GM11168 (cell line): ENCODE measurements at regions not wholly inside any gene's neighbourhood (a gene's known extent, or its start where the extent isn't known, plus 50 kb on each side); places are given as distances from the start of the nearest gene placed in this dataset.
"Not testable (repeated sequence)": the region's sequence is repeated elsewhere in the genome, so short reads cannot be mapped to it uniquely, and the experiment has no call there.

Source experiments
- in situ Hi-C: fragments of 300-500 bp; cut with MboI; formaldehyde crosslinking; loops from one replicate; pipeline ENCODE4 v1.12.0; 2022; ENCODE audit warnings: low sequenced_read_pairs; ENCODE audit not compliant: unreplicated experiment

DNA sequence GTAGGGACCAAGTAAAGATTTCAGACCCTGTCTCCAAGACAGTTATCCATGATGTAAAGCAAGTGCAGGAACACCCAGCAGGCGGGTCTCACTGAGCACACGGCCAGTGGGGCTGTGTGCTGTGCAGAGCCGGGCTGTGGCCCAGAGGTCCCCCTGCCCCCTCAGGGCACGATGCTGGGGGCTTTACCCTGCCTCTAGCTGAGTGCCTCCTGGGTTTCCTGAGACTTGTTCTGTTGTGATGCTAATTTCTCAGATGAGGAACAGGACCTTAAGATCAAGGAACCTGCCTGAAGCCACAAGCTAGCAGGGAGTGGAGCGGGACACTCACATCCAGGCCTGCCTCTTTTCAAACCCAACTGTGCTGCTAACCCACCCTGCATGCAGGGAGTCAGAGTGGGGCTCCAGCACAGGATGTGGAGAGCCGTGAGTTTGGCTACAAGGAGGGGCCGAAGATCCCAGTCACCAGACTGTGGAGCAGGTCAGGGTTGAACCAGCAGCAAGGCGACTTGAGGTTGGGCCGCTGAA, 76.1 kb upstream of the LYZL2 start:
- in situ Hi-C loops = no loop called here

DNA sequence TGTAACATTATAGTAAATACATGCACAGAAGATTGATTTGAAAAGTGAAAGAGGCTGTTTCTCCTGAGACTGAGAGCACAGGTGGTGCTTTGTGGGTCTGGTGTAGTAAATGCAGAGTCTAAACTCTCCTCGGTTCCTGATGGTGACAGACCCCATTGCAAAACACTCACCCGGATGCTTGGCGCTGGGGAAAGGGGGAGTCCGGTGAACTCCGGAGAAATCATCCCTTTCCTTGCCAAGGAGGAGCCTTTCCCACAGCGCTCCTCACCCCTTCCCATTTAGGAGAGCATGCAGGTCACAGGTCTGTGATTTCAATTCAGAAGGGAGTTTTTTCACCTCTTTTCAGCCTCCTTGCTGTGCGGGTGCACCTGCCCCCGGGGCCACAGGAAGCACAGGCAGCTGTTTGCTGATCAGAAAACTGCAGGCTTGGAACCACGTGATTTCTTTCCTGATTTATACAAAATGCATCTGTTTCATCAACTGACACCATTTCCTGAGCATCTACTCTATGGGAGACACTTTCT, 75.6 kb upstream of the LYZL2 start:
- in situ Hi-C loops = no loop called here

- in situ Hi-C loops = not testable (repeated sequence)
Observed at GRCh38 chr10:30704601-30705100, 75.1 kb upstream of the LYZL2 start.

DNA sequence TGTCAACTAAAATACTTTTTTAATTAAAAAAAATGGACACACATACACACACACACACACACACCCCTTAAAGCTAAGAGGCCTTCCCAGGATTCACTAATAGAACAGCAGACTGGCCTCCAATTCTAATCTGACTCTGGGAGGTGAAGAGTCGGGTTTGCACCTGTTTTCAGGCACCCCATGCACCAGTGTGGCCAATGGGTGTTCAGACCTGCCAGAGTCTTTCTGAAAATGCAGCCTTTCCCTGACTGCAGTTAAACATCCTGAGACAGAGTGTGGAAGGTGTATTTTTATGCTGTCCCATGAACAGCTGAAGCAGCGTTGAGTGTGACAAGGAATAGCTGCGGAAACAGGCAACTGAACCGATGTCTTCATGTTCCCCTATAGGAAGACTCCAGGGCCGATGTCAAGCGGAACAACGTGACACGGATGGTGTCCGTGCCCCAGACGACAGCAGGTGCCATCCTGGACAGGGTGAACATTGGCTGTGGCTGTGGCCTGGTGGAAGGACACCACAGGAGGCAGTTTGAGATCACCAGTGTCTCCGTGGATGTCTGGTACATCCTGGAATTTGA, 74.6 kb upstream of the LYZL2 start:
- in situ Hi-C loops = no loop called here

GRCh38 chr10:30703446-30703845, 73.9 kb upstream of the LYZL2 start:
- in situ Hi-C loops = not testable (repeated sequence)

DNA sequence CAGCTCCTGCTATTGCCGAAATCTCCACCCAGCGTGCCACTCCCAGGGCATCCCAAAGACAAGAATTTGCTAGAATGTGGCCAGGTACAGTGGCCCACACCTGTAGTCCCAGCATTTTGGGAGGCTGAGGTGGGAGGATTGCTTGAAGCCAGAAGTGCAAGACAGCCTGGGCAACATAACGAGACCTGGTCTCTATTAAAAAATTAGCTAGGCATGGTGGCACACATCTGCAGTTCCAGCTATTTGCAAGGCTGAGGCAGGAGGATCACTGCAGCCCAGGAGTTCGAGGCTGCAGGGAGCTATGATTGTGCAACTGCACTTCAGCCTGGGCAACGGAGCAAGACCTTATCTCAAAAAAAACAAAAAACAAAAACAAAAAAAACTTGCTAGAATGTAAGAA, 73.3 kb upstream of the LYZL2 start:
- in situ Hi-C loops = no loop called here

DNA sequence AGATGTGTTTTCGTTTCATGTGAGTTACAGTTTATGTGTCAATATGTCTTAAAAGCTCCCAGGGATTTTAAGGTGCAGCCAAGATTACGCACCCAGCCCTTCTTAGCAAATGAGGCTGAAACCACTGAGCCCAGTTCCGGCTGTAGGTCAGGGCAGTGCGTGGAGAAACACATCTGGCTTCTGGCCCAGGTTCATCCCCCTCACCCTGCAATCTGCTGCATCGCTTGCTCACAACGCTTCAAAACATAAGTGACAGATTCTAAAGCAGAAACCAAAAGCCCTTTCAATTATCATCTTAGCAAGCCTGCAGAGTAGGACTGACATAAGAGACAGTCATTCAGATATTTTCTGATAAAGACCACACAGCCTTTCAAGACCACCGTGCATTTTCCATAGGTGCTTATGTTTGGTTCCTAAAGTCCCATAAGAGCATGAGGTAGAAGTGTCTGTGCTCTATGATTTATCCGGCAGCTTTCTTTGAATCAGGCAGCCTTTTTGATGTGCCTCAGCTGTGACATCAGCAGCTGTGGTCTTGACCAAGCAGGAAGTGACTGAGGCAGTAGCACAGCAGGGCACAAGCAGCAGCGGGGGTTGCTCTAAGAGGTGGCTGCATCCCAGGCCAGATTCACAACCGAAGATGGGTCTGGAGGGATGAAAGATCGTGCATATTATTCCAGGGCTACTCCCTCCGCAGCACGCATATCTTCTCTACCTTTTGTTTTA, 72.1 kb upstream of the LYZL2 start:
- in situ Hi-C loops = no loop called here

GRCh38 chr10:30697806-30698205, 68.3 kb upstream of the LYZL2 start:
- in situ Hi-C loops = no loop called here

DNA sequence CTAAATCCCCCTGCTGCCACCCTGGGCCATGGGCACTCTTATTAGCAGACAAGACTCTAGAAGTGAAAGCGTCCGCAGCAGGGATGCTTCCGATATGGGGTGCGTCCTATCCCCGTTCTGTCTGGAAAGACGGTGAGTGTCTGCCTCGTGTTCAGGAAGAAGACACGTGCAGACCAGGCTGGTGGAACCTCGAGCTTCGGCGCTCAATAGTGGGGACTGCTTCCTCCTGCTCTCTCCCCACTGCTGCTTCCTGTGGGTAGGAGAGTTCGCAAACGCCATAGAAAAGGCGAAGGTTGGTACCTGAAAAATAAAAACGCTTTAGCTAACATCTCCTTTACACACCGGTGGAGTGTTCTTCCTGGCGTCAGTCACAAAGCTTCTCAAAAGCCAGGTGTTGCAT, 67.7 kb upstream of the LYZL2 start:
- in situ Hi-C loops = not testable (repeated sequence)

DNA sequence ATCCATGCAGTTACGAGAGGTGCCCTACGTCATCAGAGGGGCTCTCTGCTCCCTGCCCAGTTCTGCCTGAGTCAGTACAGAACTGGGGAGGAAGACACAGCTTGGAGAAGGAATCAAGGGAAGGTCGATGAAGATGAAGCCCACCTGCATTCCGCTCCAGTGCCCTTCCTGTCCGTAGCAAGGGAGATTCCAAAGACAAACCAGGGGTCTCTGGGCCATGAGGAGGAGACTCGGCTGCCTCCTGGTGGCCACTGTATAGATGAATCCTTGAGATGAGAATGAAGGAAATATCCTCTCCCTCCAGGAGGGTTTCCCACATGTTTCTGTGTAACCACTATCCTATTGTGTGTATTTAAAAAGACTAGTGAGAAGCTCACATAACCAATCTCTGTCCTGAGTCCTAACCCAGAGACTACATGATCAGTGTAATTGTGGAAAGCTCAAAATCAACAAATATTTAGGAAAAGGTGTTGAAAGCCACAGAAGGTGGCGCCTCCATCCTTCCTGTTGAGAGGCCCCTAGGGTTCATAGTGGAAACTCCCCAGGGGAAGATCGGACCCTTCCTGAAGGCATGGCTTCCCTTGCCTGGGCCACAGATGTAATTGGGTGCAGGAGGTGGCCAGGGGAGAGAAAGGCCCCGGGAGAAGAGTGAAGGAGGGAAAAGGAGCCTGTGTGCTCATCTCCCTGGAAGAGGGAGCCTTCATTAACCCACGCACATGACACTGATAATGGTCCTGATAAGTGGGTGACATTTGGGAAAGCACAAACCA, 67.0 kb upstream of the LYZL2 start:
- in situ Hi-C loops = not testable (repeated sequence)

- in situ Hi-C loops = not testable (repeated sequence)
Observed at GRCh38 chr10:30695481-30696236, 66.1 kb upstream of the LYZL2 start.

DNA sequence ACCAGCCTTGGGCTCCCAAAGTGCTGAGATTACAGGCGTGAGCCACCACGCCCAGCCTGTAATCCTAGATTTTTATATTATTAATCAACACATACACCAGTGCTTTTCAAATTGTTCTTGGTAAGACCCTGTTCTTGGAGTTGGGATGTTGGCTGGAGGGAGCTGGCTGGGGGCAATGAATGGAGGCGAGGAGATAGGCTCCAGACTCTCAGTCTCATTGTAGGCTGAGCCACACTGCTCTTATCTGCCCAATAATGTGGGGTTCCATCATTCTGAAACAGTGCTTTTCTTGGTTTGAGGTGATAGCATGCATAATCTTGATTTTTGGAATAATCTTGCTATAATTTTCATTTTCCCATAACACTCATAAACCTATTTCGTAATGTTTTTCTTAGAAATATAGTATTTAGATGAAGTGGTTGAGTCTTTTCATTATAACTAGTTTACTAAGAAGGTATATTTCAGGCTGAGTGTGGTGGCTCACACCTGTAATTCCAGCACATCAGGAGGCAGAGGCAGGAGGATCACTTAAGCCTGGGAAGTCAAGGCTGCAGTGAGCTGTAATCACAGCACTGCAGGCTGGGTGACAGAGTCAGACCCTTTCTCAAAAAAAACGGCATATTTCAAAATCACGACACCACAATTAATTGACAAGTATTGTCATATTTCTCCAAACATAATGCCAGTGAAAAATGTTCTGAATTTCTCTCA, 65.1 kb upstream of the LYZL2 start:
- in situ Hi-C loops = no loop called here

- in situ Hi-C loops = no loop called here
Observed at GRCh38 chr10:30691639-30692015, 62.1 kb upstream of the LYZL2 start.

DNA sequence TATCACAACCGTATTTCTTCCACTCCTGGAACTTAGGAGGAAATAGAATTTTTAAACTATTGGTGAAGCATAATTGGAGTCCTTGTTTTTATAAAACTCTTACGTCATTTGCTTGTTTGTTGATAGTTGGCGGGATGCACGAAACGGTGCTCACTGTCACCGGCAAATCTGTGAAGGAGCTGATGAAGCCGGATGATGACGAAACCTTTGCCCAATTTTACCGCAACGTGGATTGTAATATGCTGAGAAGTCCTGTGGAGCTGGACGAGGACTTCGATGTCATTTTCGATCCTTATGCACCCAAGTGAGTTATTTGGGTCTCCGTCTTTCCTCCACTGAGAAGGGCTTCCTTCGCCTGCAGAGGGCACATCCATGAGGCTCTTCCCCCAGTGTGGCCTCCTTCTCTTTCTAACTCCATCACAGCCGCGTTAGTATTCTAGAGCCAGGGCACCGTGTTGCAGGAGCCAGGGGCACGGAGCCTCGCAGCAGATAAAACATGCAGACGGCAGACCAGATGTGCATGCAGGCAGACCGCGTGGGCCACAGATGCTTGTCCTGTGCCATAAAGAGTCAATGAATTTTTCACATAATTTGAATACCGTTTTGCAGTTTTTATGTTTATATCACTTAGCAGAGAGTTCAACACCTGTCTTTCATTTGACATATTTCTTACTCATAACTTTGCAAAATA, 61.5 kb upstream of the LYZL2 start:
- in situ Hi-C loops = not testable (repeated sequence)

DNA sequence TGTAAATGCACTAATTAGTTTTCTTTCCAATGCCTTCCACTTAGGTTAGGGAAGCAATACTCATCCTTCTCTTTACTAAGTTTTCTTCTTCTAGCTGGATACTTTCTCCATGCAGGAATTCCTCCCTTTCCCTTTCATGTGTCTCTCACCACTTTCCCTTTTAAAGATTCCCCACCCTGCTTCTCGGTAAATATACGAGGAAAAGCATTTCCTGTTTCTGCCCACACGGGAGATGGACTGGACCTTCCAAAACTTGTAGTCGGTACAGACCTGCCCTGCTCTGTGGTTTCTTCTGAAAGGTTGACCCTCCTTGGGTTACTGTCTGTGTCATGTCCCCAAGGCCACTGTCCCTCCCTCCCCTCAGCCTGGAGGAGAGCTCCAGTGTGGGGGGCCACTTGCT, 58.9 kb upstream of the LYZL2 start:
- in situ Hi-C loops = loop anchor here (5.0 kb wide), 1 partner anchor 1191 kb away; no protein-coding TSS in a partner anchor

GRCh38 chr10:30687698-30688213, 58.2 kb upstream of the LYZL2 start:
- in situ Hi-C loops = loop anchor here (5.0 kb wide), 1 partner anchor 1190 kb away; no protein-coding TSS in a partner anchor

- in situ Hi-C loops = loop anchor here (5.0 kb wide), 1 partner anchor 1189 kb away; no protein-coding TSS in a partner anchor
Observed at GRCh38 chr10:30686708-30687107, 57.2 kb upstream of the LYZL2 start.

GRCh38 chr10:30683496-30683895, 53.9 kb upstream of the LYZL2 start:
- in situ Hi-C loops = no loop called here
